ENCODE measurements at regions not wholly inside any gene's neighbourhood (a gene's known extent, or its start where the extent isn't known, plus 50 kb on each side); places are given as distances from the start of the nearest gene placed in this dataset.

DNA sequence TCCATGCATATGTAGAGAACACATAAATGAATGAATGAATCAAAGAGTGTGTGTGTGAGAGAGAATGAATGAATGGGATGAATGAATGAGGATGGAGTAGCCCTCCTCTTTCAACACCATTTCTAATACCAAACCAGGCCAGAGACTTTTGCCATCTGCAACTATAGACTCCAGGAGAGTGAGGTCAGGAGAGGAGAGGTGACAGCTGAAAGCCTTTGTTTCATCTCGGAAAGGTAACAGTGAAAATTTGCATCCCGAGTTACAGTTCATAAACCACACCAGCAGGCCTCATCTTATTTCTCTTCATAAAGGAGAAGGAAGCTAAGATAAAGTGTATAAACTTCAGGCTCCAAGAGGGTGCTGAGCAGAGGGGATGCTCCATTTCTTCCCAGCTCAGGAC lies 255.3 kb upstream of the KLF4 start:
- no peak for DNase-seq

GRCh38 chr9:107742531-107743309 lies 253.2 kb upstream of the KLF4 start:
- no peak for DNase-seq

DNA sequence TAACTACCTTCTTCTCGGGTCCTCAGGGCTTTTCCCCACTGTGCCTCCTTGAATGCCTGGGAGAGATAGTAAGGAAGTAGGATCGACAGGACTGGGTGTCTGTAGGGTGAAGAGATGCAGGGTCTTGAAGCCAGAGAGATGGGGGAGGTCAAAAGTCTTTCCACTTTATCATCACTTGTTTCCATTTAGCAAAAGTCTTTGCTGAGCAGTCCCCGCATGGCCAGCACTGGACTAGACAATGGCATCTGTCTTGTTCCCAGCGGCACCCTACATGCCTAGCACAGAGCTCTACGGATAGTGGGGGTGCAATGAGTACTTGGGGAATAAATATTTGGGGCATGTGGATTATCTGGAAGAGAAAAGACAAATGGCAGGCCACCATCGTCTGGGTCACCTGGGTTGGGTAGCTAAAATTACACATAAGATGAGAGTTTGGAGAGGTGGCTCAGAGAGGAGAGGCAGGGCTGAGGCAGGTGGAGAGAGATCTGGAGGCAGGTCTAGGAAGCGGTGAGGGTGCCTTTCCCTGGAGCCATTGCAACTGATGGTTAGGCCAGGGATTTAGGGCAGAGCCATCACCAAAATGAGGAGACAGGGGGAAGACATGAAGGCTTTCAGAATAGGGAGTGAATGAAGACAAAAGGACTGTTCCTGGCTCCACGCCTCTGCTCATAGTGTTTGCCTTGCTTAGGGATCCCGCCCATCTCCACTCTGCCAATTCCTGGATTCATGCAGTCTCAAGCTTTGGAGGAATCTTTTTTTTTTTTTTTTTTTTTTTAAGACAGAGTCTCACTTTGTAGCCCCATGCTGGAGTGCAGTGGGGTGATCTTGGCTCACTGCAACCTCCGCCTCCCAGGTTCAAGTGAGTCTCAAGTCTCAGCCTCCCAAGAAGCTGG lies 250.8 kb upstream of the KLF4 start:
- DNase-seq: no peak

DNA sequence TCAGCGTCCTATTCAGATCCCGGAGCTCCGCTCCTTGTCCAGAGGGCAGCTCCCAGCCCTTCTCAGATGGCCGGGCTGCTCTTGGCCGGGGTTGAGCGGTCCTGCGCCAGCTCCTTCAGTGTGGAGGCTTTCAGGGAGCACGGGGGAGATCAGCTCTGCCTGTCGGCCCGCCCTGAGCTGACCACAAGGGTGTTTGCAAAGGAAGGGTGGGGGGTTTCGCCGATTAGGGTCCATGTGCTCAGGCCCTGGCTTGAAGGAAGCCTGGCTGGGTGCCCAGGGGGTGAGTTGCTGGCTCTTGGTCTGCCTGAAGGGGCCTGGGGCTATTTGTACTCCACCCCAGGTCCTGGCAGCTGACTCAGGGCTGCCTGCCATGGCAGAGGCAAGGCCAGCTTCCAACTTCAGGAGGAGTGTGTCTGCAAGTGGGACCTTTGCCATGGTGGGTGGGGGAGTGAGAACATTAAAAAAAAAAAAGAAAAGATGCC lies 250.1 kb upstream of the KLF4 start:
- DNase-seq: no peak

DNA sequence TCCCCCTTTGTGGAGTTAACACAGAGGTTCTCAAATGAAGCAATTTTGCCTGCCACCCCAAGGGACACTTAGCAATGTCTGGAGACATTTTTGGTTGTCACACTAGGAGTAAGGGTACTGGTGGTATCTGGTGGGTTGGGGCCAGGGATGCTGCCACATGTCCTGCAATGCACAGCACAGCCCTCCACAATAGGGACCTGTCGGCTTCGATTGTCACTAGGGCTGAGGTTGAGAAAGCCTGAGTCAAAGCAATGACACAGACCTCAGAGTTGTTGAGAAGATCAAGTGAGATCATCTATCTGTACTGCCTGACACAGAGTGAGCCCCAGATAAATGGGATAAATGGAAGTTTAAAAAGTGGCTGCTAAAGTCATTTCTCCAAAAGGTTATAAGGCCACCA lies 249.2 kb upstream of the KLF4 start:
- no peak for DNase-seq

DNA sequence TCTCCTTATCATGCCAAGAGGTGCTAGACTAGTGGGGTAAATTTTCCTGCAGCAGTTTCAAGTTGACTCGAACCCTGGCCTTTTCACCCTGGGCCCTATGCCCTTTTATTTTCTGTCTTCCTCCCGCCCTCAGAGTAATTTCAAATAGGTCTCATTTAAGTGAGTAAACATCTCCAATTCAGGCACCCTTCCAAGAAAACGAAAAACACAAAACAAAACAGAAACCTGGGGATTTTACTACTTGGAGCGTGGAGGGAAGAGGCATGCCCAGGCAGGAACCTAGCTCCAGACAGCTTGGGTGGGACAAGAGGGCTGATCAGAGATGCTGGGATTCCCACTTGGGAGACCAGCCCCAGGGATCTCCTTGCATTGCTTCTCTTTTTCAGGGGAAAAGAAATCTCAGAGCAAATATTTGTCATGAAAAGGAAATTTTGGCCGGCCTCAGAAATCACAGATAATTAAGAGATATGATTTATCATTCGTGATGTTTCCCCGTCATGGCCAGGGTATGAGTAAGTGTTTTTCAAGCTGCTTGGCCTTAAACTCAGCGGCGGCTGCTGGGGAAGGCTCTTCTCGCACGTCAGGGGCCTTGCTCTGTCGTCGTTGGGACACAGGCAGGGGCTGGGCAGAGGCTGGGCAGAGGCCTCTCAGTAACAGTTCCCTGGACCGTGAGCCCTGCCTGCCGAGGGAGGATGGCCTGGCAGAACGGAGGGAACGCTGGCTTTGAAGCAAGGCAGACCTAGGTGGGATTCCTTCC lies 248.6 kb upstream of the KLF4 start:
- no peak for DNase-seq

GRCh38 chr9:107737610-107737986 lies 248.0 kb upstream of the KLF4 start:
- DNase-seq: no peak

GRCh38 chr9:107735821-107736220 lies 246.3 kb upstream of the KLF4 start:
- no peak for DNase-seq

DNA sequence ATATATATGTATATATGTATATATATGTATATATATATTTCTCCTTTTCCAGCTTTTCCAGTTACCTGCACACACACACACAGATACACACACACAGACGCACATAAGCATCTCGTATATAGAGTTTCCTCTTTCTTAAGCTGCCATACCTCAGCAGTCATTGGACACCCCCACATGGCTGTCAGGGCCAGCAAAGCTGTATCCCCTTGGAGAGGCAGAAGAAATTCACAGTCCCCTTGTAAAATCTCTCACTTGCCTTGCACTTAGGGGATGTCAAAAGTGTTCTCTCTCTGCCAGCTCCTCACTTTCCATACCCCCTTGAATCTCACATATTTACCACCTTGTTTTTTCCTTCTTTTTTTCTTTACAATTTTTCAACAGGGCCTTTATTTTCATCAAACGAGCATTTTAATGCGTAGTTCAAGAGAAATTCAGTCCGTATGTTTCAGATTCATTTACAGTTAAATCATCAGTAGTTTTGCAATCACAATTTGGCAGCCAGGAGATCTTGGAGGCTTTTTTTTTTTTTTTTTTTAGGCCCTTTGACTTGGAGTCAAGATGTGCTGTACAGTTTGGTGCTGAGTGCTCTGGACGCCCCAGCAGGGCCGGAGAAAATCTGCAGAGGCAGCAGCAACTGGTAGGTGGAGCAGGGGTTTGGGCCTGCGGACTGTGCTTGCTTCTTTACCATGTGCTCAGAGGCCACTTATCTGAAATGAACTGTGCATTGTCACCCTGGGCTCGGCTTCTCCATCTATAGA lies 244.9 kb upstream of the KLF4 start:
- no peak for DNase-seq

GRCh38 chr9:107733523-107733894 lies 243.9 kb upstream of the KLF4 start:
- DNase-seq: no peak

DNA sequence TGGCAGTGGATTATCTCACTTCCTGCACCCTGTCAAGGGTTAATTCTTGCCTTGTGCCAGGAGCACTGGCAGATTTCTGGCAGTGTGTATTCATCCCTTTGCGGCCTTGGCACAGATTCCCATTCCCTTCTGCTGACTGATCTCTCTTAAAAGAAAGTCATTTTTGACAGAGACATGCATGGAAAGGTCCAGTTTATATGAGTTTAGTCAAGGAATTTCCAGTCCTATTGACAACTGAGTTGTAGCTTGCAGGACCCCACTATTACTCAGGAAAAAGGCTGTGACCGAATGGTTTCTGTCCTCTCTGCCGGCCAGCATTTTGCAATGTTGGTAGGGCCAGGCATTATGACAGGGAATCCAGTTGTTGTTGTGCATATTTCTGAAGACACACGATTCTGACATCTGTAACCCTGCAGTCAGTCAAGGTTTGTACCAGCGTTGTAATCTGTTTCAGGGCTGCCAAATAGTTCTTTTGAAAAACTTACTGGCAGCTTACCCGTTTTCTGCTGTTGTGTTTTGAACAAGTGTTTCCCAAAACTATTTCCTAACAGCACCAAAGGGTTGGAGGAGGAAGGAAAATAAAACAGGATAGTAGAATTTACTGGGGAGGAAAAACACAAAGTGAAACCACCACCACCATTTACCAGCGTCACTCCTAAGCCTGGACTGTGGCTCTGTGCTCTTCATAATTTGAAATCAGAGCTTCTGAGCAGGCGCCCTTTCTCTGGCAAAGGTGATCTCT lies 243.4 kb upstream of the KLF4 start:
- DNase-seq: no peak

GRCh38 chr9:107731115-107731762 lies 241.7 kb upstream of the KLF4 start:
- no peak for DNase-seq

GRCh38 chr9:107730666-107731065 lies 241.1 kb upstream of the KLF4 start:
- no peak for DNase-seq

- DNase-seq: no peak
Observed at GRCh38 chr9:107727086-107727780, 237.7 kb upstream of the KLF4 start.

DNA sequence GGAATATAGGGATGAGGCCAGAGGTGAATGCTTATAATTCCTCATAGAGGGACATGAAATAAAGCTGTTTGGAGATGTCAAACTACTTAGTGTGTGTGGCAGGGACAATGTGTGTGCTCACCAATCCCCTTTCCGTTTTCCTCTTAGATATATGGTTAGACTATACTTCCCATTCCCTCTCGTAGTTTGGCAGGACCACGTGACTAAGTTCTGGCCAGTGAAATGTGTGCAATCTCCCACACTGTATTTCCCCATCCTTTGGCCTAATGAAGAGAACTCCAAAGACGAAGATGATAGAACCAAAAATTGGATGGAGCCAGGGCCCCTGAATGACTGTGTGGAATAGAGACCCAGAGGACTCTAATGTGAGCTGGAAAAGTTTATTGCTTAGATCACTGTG lies 233.4 kb upstream of the KLF4 start:
- DNase-seq: no peak

GRCh38 chr9:107721705-107722245 lies 232.2 kb upstream of the KLF4 start:
- DNase-seq: no peak

GRCh38 chr9:107720501-107720900 lies 230.9 kb upstream of the KLF4 start:
- no peak for DNase-seq

GRCh38 chr9:107717529-107718314 lies 228.2 kb upstream of the KLF4 start:
- no peak for DNase-seq

DNA sequence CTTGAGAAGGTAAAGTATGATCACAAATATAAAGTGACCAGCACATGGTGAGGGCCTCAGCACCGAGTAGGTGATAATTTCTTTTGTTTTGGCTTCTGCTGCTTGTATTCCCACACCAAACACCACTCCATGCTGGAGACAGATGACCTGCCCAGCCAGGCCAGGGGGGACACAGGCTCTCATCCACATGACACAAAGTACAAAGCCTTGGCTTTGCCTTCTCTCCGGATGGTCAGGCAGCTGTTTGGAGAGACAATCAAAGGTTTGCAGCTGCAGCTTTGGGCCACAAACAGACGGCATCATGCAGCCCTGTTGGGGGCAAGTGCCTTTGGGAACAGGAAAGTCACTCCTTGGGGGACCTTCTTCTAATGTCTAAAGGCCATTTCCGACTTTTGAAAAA lies 226.2 kb upstream of the KLF4 start:
- no peak for DNase-seq

All from left kidney (tissue), 1 donor.